IPS DF 4.7 (cell line): ENCODE measurements at regions not wholly inside any gene's neighbourhood (a gene's known extent, or its start where the extent isn't known, plus 50 kb on each side); places are given as distances from the start of the nearest gene placed in this dataset.
"Not testable (repeated sequence)": the region's sequence is repeated elsewhere in the genome, so short reads cannot be mapped to it uniquely, and the experiment has no call there.

Experiments used
- DNase-seq: peaks from one replicate; pipeline ENCODE4 v3.0.0-alpha.2; 2013; ENCODE audit warnings: low spot score; ENCODE audit errors: extremely low read depth

DNA sequence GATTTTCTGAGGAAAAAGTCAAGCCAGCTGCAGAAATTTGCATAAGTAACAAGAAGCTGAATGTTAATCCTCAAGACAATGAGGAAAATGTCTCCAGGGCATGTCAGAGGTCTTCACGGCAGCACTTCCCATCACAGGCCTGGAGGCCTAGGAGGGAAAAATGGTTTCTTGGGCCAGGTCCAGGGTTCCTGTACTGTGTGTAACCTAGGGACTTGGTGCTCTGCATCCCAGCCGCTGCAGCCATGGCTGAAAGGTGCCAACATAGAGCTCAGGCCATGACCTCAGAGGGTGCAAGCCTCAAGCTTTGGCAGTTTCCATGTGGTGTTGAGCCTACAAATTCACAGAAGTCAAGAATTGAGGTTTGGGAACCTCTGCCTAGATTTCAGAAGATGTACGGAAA lies 144.1 kb downstream of the AKR1D1 start:
- DNase-seq, result not testable (repeated sequence)

GRCh38 chr7:138221388-138221787 lies 145.1 kb downstream of the AKR1D1 start:
- not testable (repeated sequence) for DNase-seq

GRCh38 chr7:138223402-138223879 lies 147.2 kb downstream of the AKR1D1 start:
- no peak for DNase-seq

- no peak for DNase-seq
These were observed 149.8 kb downstream of the AKR1D1 start for GRCh38 chr7:138226001-138226476.

DNA sequence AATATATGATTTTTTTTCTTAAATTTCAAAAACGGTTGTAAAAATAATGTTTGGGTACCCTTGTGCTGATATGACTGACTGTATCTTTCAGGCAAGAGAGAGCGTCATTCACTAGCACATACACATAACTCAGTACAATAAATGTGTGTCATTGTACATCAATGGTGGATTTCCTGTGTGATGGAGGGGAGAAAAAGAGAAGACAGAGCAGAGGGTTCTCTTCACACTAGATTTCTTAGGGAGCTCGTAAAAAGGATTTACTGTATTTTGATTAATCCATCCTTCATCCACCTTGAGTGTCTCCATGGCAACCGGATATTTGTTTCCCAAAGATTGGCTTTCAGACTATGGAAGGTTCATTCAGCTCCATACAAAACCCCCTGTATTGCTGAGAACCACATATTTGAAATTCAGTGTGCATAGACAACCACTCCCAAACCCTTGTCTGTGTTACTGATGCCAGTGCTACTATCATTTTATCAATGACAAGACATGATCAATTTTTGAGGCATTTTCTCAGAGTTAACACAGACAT lies 150.6 kb downstream of the AKR1D1 start:
- no peak for DNase-seq

- DNase-seq, result no peak
These were observed 151.9 kb downstream of the AKR1D1 start for GRCh38 chr7:138228119-138228518.

GRCh38 chr7:138228769-138229168 lies 152.5 kb downstream of the AKR1D1 start:
- no peak for DNase-seq

DNA sequence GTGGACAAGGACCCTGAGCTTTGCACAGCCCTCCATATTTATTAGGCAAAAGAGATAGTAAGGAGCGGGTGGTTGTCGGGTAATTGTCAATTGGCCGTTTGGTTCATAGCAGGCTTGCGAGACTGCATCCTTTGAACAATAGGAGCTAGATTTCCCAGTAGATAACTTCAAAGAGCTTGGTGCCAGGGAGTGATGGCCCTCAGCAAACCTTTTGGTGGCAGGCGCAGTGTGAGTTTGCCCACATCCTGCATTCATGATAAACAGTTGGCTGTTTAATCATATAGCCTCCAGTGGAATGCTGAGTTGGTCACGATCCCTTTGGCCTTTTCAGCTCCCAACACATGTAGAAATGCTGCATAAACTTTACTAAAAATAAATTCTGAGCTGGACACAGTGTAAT lies 156.9 kb downstream of the AKR1D1 start:
- DNase-seq, result no peak

DNA sequence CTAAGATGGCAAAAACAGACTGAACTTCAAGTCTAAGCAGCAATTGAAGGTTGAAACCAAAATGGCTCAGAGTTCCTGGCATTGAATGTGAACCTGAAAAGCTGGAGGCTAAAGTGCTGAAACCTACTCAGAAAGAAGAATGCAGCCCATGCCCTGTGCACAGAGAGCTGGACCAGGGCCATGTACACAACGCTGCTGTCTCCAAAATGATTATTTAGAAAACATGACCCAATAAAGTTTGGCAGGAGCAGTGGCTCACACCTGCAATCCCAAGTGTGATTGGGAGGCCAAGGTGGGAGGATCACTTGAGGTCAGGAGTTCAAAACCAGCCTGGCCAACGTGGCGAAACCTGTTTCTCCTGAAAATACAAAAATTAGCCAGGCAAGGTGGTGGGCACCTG lies 158.9 kb downstream of the AKR1D1 start:
- no peak for DNase-seq

DNA sequence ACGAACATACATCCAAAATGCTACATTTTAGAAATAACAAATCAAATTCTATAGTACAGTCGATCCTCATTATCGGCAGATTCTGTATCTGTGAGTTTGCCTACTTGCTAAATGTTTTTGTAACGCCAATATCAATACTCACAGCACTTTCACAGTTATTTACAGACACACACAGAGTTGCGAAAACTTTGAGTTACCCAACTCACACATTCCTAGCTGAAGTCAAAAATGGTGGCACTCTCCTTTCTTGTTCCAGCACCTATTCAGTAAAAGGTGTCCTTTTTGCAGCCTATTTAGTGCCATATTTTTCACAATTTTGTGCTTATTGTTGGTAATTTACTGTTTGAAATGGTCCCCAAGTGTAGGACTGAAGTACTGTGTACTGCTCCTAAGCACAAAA lies 161.7 kb downstream of the AKR1D1 start:
- DNase-seq, result no peak

GRCh38 chr7:138238734-138239659 lies 162.7 kb downstream of the AKR1D1 start:
- DNase-seq, result no peak

- peak; percentile 99 for DNase-seq
These were observed 167.2 kb downstream of the AKR1D1 start for GRCh38 chr7:138243430-138243829.

GRCh38 chr7:138243836-138244235 lies 167.6 kb downstream of the AKR1D1 start:
- DNase-seq, result no peak

GRCh38 chr7:138244606-138245005 lies 168.3 kb downstream of the AKR1D1 start:
- DNase-seq, result no peak

DNA sequence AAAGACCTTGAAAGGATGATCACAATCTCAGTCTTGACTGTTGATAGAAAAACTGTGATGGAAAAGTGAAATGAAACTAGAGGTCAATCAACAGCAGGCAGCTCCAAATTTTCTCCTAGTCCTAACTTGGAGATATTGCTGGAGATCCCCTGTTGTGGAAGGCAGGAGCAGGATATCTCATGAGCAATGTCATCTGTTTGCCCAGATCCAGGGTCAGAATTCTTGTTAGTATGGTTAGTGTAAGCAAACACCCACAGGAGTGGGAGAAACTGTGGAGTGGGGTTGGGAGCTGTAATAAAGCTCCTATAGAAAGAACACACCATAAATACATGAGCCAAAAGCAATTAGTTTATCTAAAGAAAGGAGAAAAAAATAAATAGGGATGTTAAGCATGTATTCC lies 169.0 kb downstream of the AKR1D1 start:
- DNase-seq, result no peak

GRCh38 chr7:138245682-138246081 lies 169.4 kb downstream of the AKR1D1 start:
- DNase-seq, result no peak

DNA sequence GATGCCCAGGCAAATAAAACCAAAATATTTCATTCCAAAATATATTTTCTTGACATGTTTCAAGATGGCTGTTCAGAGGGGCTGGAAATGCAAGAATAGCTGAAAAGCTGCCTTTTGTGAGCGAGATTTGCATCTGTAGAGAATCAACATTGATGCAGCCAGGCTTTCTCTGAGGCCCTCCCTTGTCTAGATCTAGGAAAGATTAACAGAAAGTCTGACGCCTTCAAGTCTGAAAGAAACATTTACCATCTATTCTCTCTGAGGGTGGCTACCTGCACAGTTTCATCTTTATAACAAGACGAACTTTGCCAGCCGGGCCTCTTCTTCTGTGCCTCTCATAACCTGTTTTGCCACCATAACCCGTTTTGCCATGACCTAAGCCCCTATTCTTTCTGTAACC lies 170.2 kb downstream of the AKR1D1 start:
- no peak for DNase-seq

DNA sequence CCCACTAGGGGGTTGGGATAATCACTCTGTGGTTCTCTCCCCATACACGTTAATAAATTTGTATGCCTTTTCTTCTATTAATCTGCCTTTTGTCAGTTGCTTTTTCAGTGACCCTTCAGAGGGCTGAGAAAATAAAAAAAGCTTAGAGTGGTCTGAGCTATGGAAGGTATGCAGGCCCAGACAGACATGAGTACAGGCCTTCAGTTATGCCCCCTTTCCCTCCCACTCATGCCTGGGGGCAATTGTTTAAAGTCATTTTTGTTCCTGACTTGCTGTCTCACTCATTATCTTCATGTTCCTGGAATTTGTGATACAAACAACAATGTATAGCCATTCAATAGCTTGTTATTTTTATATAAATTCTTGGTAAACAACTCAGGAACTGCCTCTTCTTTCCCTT lies 170.8 kb downstream of the AKR1D1 start:
- no peak for DNase-seq

GRCh38 chr7:138247568-138248333 lies 171.5 kb downstream of the AKR1D1 start:
- DNase-seq, result no peak

DNA sequence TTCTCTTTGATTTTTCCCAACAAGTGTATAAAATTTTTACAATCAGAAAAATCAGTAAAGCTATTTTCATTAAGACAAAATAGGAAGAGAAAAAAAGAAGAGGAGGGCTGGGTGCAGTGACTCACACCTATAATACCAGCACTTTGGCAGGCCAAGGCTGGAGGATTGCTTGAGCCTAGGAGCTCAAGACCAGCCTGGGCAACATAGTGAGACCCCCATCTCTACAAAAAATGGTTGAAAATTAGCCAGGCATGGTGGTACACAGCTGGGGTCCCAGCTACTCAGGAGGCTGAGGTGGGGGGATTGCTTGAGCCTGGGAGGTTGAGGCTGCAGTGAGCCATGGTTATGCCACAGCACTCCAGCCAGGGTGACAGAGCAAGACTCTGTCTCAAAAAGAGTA lies 172.3 kb downstream of the AKR1D1 start:
- DNase-seq, result no peak

- no peak for DNase-seq
These were observed 173.7 kb downstream of the AKR1D1 start for GRCh38 chr7:138249975-138250374.

GRCh38 chr7:138252666-138253065 lies 176.4 kb downstream of the AKR1D1 start:
- DNase-seq, result not testable (repeated sequence)
